Smooth muscle cell (in vitro differentiated cells): ENCODE measurements at regions not wholly inside any gene's neighbourhood (a gene's known extent, or its start where the extent isn't known, plus 50 kb on each side); places are given as distances from the start of the nearest gene placed in this dataset.

Source experiments
- DNase-seq: peaks from one replicate; lab custom pipeline; 2025; ENCODE audit not compliant: unreplicated experiment; lab: John Stamatoyannopoulos, UW
- H2AFZ ChIP-seq: fragments of 200-600 bp; sonication (generic); 2 replicates; pipeline ENCODE4 v1.6.0; 2016; ENCODE audit warnings: antibody characterized with exemption, low read depth, mild to moderate bottlenecking
- H3F3A ChIP-seq: fragments of 200-600 bp; sonication (generic); 2 replicates; pipeline ENCODE4 v1.6.0; 2017; ENCODE audit warnings: antibody characterized with exemption, low read depth
- H3K27ac ChIP-seq: fragments of 200-600 bp; sonication (generic); 2 replicates; pipeline ENCODE4 v1.5.1; 2016; ENCODE audit warnings: low read depth, mild to moderate bottlenecking
- H3K27me3 ChIP-seq: fragments of 200-600 bp; sonication (generic); 2 replicates; pipeline ENCODE4 v1.6.1; 2016; ENCODE audit warnings: low read depth, mild to moderate bottlenecking
- H3K36me3 ChIP-seq: fragments of 200-600 bp; sonication (generic); 2 replicates; pipeline ENCODE4 v1.5.1; 2016; ENCODE audit warnings: low read depth
- H3K4me1 ChIP-seq: fragments of 200-600 bp; sonication (generic); 2 replicates; pipeline ENCODE4 v1.5.1; 2016; ENCODE audit warnings: low read depth
- H3K4me2 ChIP-seq: fragments of 200-600 bp; sonication (generic); 2 replicates; pipeline ENCODE4 v1.6.0; 2016; ENCODE audit warnings: mild to moderate bottlenecking
- H3K4me3 ChIP-seq: fragments of 200-600 bp; sonication (generic); 2 replicates; pipeline ENCODE4 v1.5.1; 2016; ENCODE audit warnings: mild to moderate bottlenecking
- H3K79me2 ChIP-seq: fragments of 200-600 bp; sonication (generic); 2 replicates; pipeline ENCODE4 v1.6.0; 2016; ENCODE audit warnings: low read depth, mild to moderate bottlenecking
- H3K9ac ChIP-seq: fragments of 200-600 bp; sonication (generic); 2 replicates; pipeline ENCODE4 v1.6.0; 2016; ENCODE audit warnings: low read depth
- H3K9me3 ChIP-seq: fragments of 200-600 bp; sonication (generic); replicated peaks from 2 replicates; pipeline ENCODE4 v1.5.1; 2016; ENCODE audit warnings: low read depth
- H4K20me1 ChIP-seq: fragments of 200-600 bp; sonication (generic); 2 replicates; pipeline ENCODE4 v1.6.0; 2016; ENCODE audit warnings: low read depth
- WGBS: methylation state at CpG from one replicate; pipeline ENCODE4 v1.1.7; 2016; ENCODE audit warnings: low lambda C conversion rate; 5-methylcytosine and 5-hydroxymethylcytosine counted together
- TF ChIP-seq, protein P1 (sequence below): fragments of 200-600 bp; sonication (generic); IDR thresholded peaks from 2 replicates; pipeline ENCODE4 v1.5.1; 2017; ENCODE audit warnings: borderline replicate concordance, mild to moderate bottlenecking, antibody characterized with exemption; ENCODE audit not compliant: insufficient read depth, poor library complexity, severe bottlenecking

- no peak for DNase-seq
Measured at GRCh38 chr13:48761256-48761655, 107.5 kb downstream of the CYSLTR2 start.

DNA sequence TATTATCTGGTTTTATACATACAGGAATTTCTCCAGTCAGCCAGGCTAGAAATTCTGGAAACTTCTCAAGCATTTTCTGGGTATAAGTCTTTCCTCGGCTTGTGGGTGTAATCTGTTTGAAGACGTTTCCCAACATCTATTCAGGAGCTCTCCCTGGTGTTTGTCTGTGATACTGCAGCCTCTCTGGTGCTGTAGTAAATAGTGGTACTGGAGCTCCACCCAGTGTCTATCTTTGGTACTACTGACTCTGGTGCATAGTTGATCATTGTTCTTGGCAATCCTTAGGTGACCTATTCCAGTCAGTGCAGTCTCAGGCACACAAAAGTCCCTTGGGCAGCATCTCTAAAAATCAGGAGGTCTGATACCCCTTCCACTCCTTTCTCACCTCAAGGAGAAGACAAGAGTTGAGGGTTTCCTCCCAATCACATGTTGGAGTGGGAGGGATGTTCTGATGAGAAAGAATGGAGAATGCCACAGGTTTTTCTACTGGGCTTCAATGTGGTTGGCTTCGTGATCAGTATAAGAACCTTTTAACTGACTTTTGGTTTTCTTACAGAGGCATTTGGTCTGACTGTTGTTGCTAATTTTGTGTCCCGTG lies 115.5 kb downstream of the CYSLTR2 start:
- Histone ChIP-seq H2AFZ (no peak overlapping the region), H3F3A (no peaks in the 10 kb centered on the region), H3K9me3 (no peaks in the 10 kb centered on the region), H3K4me2 (no peak overlapping the region), H3K36me3 (no peaks in the 10 kb centered on the region), H3K27me3 (no peaks in the 10 kb centered on the region), H3K4me1 (no peaks in the 10 kb centered on the region), H3K9ac (no peak overlapping the region), H3K79me2 (no peaks in the 10 kb centered on the region), H4K20me1 (no peaks in the 10 kb centered on the region), H3K4me3 (no peak overlapping the region), H3K27ac (no peak overlapping the region)
- TF ChIP-seq, protein P1, sequence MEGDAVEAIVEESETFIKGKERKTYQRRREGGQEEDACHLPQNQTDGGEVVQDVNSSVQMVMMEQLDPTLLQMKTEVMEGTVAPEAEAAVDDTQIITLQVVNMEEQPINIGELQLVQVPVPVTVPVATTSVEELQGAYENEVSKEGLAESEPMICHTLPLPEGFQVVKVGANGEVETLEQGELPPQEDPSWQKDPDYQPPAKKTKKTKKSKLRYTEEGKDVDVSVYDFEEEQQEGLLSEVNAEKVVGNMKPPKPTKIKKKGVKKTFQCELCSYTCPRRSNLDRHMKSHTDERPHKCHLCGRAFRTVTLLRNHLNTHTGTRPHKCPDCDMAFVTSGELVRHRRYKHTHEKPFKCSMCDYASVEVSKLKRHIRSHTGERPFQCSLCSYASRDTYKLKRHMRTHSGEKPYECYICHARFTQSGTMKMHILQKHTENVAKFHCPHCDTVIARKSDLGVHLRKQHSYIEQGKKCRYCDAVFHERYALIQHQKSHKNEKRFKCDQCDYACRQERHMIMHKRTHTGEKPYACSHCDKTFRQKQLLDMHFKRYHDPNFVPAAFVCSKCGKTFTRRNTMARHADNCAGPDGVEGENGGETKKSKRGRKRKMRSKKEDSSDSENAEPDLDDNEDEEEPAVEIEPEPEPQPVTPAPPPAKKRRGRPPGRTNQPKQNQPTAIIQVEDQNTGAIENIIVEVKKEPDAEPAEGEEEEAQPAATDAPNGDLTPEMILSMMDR = peak; percentile 99
- DNase-seq = peak; percentile 36
- 41% methylated on average over 4 of the region's 4 CpGs for WGBS

More at GRCh38 chr13:48761256-48761655, 107.5 kb downstream of the CYSLTR2 start:
- Histone ChIP-seq H4K20me1 (no peaks in the 10 kb centered on the region), H3K4me3 (no peak overlapping the region), H3K36me3 (no peaks in the 10 kb centered on the region), H3F3A (no peaks in the 10 kb centered on the region), H3K9me3 (no peaks in the 10 kb centered on the region), H2AFZ (no peak overlapping the region), H3K27ac (no peak overlapping the region), H3K4me1 (no peaks in the 10 kb centered on the region), H3K9ac (no peak overlapping the region), H3K79me2 (no peaks in the 10 kb centered on the region), H3K4me2 (no peak overlapping the region), H3K27me3 (no peaks in the 10 kb centered on the region)
- WGBS = 57% methylated on average over 2 of the region's 2 CpGs
- TF ChIP-seq, protein P1 = no peak

DNA sequence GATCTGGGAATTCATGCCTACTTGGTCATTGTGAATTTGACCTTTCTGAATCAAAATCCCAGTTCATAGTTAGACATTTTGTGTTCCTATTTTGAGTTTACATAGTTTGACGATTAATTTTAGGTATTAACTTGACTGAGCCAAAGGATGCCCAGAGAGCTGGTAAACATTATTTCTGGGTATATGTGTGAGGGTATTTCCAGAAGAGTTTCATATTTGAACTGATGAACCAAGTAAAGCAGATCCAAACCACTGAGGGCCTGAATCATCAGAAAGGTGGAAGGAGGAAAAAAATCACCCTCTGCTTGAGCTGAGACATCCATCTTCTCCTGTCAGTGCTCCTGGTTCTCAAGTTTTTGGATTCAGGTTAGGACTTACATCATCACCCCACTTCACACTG lies 116.6 kb downstream of the CYSLTR2 start:
- H3K4me2 ChIP-seq = no peak overlapping the region
- H3F3A ChIP-seq = peaks cover 3% of the 10 kb centered on the region
- no peaks in the 10 kb centered on the region for H3K36me3 ChIP-seq
- WGBS = 100% methylated on average over 1 of the region's 1 CpG
- H3K79me2 ChIP-seq = no peaks in the 10 kb centered on the region
- H2AFZ ChIP-seq = no peak overlapping the region
- no peak overlapping the region for H3K4me3 ChIP-seq
- no peak overlapping the region for H3K9ac ChIP-seq
- DNase-seq = no peak
- no peaks in the 10 kb centered on the region for H3K27me3 ChIP-seq
- H4K20me1 ChIP-seq = no peaks in the 10 kb centered on the region
- H3K9me3 ChIP-seq = no peaks in the 10 kb centered on the region
- no peaks in the 10 kb centered on the region for H3K4me1 ChIP-seq
- TF ChIP-seq, protein P1 = no peak
- H3K27ac ChIP-seq = no peak overlapping the region

- no peaks in the 10 kb centered on the region for H3K79me2 ChIP-seq
- no peak for DNase-seq
- no peaks in the 10 kb centered on the region for H3K36me3 ChIP-seq
- no peak overlapping the region for H2AFZ ChIP-seq
- H3F3A ChIP-seq = peaks cover 9% of the 10 kb centered on the region
- no peaks in the 10 kb centered on the region for H3K4me1 ChIP-seq
- H3K9ac ChIP-seq = no peak overlapping the region
- H3K27ac ChIP-seq = no peak overlapping the region
- H3K9me3 ChIP-seq = no peaks in the 10 kb centered on the region
- TF ChIP-seq, protein P1 = no peak
- H3K4me3 ChIP-seq = no peak overlapping the region
- H3K4me2 ChIP-seq = no peak overlapping the region
- WGBS = 10% methylated on average over 1 of the region's 1 CpG
- H3K27me3 ChIP-seq = no peaks in the 10 kb centered on the region
- H4K20me1 ChIP-seq = no peaks in the 10 kb centered on the region
Measured at GRCh38 chr13:48772908-48773307, 119.2 kb downstream of the CYSLTR2 start.
